ENCODE measurements at regions not wholly inside any gene's neighbourhood (a gene's known extent, or its start where the extent isn't known, plus 50 kb on each side); places are given as distances from the start of the nearest gene placed in this dataset.

GRCh38 chr11:91871048-91871447 is 353.6 kb upstream of the FAT3 start:
- Histone ChIP-seq H3K9ac (ENCODE audit: low read length) (no peak overlapping the region), H3K4me2 (ENCODE audit: low read length) (no peak overlapping the region), H3K9me3 (ENCODE audit: insufficient read depth, low read length) (no peaks in the 10 kb centered on the region), H3K27ac (ENCODE audit: low read length) (no peak overlapping the region), H2AFZ (ENCODE audit: low read depth, low read length) (no peak overlapping the region), H3K4me3 (ENCODE audit: low read length) (no peak overlapping the region), H4K20me1 (ENCODE audit: insufficient read depth, low read length) (no peaks in the 10 kb centered on the region), H3K36me3 (replicated peaks; ENCODE audit: low read depth, low read length) (no peaks in the 10 kb centered on the region), H3K27me3 (ENCODE audit: low read depth, low read length) (no peaks in the 10 kb centered on the region), H3K79me2 (ENCODE audit: low read length) (no peaks in the 10 kb centered on the region), H3K4me1 (ENCODE audit: low read length) (no peaks in the 10 kb centered on the region)
- TF ChIP-seq EZH2phosphoT487 (IDR thresholded peaks at IDR 0.05; ENCODE audit: low read depth) (no peak), CTCF (IDR thresholded peaks at IDR 0.05; ENCODE audit: low read depth, low read length) (no peak)

GRCh38 chr11:91869686-91870085 is 354.9 kb upstream of the FAT3 start:
- H3K9me3 ChIP-seq (ENCODE audit: insufficient read depth, low read length) = no peaks in the 10 kb centered on the region
- no peak overlapping the region for H3K4me3 ChIP-seq (ENCODE audit: low read length)
- no peak overlapping the region for H2AFZ ChIP-seq (ENCODE audit: low read depth, low read length)
- no peaks in the 10 kb centered on the region for H4K20me1 ChIP-seq (ENCODE audit: insufficient read depth, low read length)
- no peak overlapping the region for H3K9ac ChIP-seq (ENCODE audit: low read length)
- no peak overlapping the region for H3K27ac ChIP-seq (ENCODE audit: low read length)
- TF ChIP-seq EZH2phosphoT487 (IDR thresholded peaks at IDR 0.05; ENCODE audit: low read depth) = no peak
- H3K79me2 ChIP-seq (ENCODE audit: low read length) = no peaks in the 10 kb centered on the region
- H3K36me3 ChIP-seq (replicated peaks; ENCODE audit: low read depth, low read length) = no peaks in the 10 kb centered on the region
- H3K4me1 ChIP-seq (ENCODE audit: low read length) = no peaks in the 10 kb centered on the region
- no peak overlapping the region for H3K4me2 ChIP-seq (ENCODE audit: low read length)
- H3K27me3 ChIP-seq (ENCODE audit: low read depth, low read length) = no peaks in the 10 kb centered on the region

GRCh38 chr11:91866642-91867041 is 358.0 kb upstream of the FAT3 start:
- Histone ChIP-seq H2AFZ (ENCODE audit: low read depth, low read length) (no peak overlapping the region), H3K27ac (ENCODE audit: low read length) (no peak overlapping the region), H3K9me3 (ENCODE audit: insufficient read depth, low read length) (no peaks in the 10 kb centered on the region), H3K4me1 (ENCODE audit: low read length) (peaks cover 3% of the 10 kb centered on the region; the same call in 1 of the 2 replicates), H4K20me1 (ENCODE audit: insufficient read depth, low read length) (no peaks in the 10 kb centered on the region), H3K4me3 (ENCODE audit: low read length) (no peak overlapping the region), H3K27me3 (ENCODE audit: low read depth, low read length) (no peaks in the 10 kb centered on the region), H3K9ac (ENCODE audit: low read length) (no peak overlapping the region), H3K4me2 (ENCODE audit: low read length) (no peak overlapping the region), H3K79me2 (ENCODE audit: low read length) (no peaks in the 10 kb centered on the region), H3K36me3 (replicated peaks; ENCODE audit: low read depth, low read length) (no peaks in the 10 kb centered on the region)
- TF ChIP-seq CTCF (IDR thresholded peaks at IDR 0.05; ENCODE audit: low read depth, low read length) = no peak
- no peak for TF ChIP-seq EZH2phosphoT487 (IDR thresholded peaks at IDR 0.05; ENCODE audit: low read depth)

GRCh38 chr11:91860661-91861060 is 364.0 kb upstream of the FAT3 start:
- H3K4me1 ChIP-seq (ENCODE audit: low read length) = peaks cover 29% of the 10 kb centered on the region
- H3K4me3 ChIP-seq (ENCODE audit: low read length) = peak overlapping the region; percentile 15; the same call in 1 of the 2 replicates
- H4K20me1 ChIP-seq (ENCODE audit: insufficient read depth, low read length) = no peaks in the 10 kb centered on the region
- H2AFZ ChIP-seq (ENCODE audit: low read depth, low read length) = no peak overlapping the region
- peak overlapping the region; percentile 53 for H3K4me2 ChIP-seq (ENCODE audit: low read length)
- peak overlapping the region; percentile 4 for H3K27ac ChIP-seq (ENCODE audit: low read length)
- no peaks in the 10 kb centered on the region for H3K9me3 ChIP-seq (ENCODE audit: insufficient read depth, low read length)
- H3K79me2 ChIP-seq (ENCODE audit: low read length) = no peaks in the 10 kb centered on the region
- H3K36me3 ChIP-seq (replicated peaks; ENCODE audit: low read depth, low read length) = no peaks in the 10 kb centered on the region
- no peaks in the 10 kb centered on the region for H3K27me3 ChIP-seq (ENCODE audit: low read depth, low read length)
- TF ChIP-seq CTCF (IDR thresholded peaks at IDR 0.05; ENCODE audit: low read depth, low read length) (no peak), EZH2phosphoT487 (IDR thresholded peaks at IDR 0.05; ENCODE audit: low read depth) (no peak)
- H3K9ac ChIP-seq (ENCODE audit: low read length) = no peak overlapping the region
